ENCODE measurements at regions not wholly inside any gene's neighbourhood (a gene's known extent, or its start where the extent isn't known, plus 50 kb on each side); places are given as distances from the start of the nearest gene placed in this dataset.

- Histone ChIP-seq H2AFZ (ENCODE audit: low read length) (no peak overlapping the region), H3K79me2 (ENCODE audit: insufficient read depth, low read length) (no peaks in the 10 kb centered on the region), H2BK12ac (ENCODE audit: insufficient read length, low read depth, low read length) (no peak overlapping the region), H4K20me1 (ENCODE audit: control insufficient read depth, insufficient read depth, insufficient read length) (no peaks in the 10 kb centered on the region), H3K14ac (ENCODE audit: insufficient read depth, low read length) (no peak overlapping the region), H2BK120ac (ENCODE audit: low read depth, low read length, poor library complexity, severe bottlenecking) (no peak overlapping the region), H3K18ac (ENCODE audit: insufficient read length, low read depth, low read length) (no peak overlapping the region), H3K9me3 (ENCODE audit: control insufficient read depth, low read depth, low read length) (no peaks in the 10 kb centered on the region), H3K56ac (ENCODE audit: insufficient read length, low read depth, low read length) (no peak overlapping the region), H3K27me3 (ENCODE audit: insufficient read depth, low read length) (no peaks in the 10 kb centered on the region), H3K23ac (ENCODE audit: insufficient read length, low read depth, low read length) (no peak overlapping the region), H2BK20ac (ENCODE audit: low read depth, low read length, poor library complexity, severe bottlenecking) (no peak overlapping the region), H3K9ac (ENCODE audit: extremely low read depth, insufficient read length, low read length) (no peak overlapping the region), H3K23me2 (ENCODE audit: insufficient read length, low read depth, low read length, poor library complexity, severe bottlenecking) (no peaks in the 10 kb centered on the region), H3K4me1 (ENCODE audit: insufficient read depth, low read length) (no peaks in the 10 kb centered on the region), H4K8ac (replicated peaks; ENCODE audit: insufficient read length, low read depth, low read length) (no peak overlapping the region), H2AK5ac (ENCODE audit: insufficient read length, low read length) (no peak overlapping the region), H3T11ph (ENCODE audit: low read length) (no peak overlapping the region), H3K27ac (ENCODE audit: insufficient read length, low read depth, low read length) (no peak overlapping the region), H3K4ac (ENCODE audit: low read depth, low read length) (no peak overlapping the region), H2BK5ac (ENCODE audit: insufficient read length, low read length) (no peak overlapping the region), H4K5ac (ENCODE audit: insufficient read length, low read depth, low read length) (no peak overlapping the region), H2BK15ac (ENCODE audit: low read depth, low read length) (no peak overlapping the region), H3K4me2 (ENCODE audit: insufficient read depth, insufficient read length, low read length) (no peak overlapping the region), H3K79me1 (ENCODE audit: insufficient read depth, low read depth, low read length, poor library complexity, severe bottlenecking) (no peaks in the 10 kb centered on the region), H4K91ac (ENCODE audit: insufficient read length, low read depth, low read length) (no peak overlapping the region)
- no peak overlapping the region for H3K27ac Mint-ChIP-seq
- WGBS (ENCODE audit: extremely low coverage, insufficient read length, low lambda C conversion rate) = no CpG with 5 or more reads among the region's 2 CpGs
- no peaks in the 10 kb centered on the region for H3K27me3 Mint-ChIP-seq (ENCODE audit: low read depth)
- H3K9me3 Mint-ChIP-seq = no peaks in the 10 kb centered on the region
- no peak for DNase-seq
- peaks cover under 1 to 1% of the 10 kb centered on the region in 2 experiments; a peak in 1 of 4 replicates for H3K4me1 Mint-ChIP-seq
- TF ChIP-seq CTCF (conservative IDR thresholded peaks at IDR 0.05) = no peak
- no peaks in the 10 kb centered on the region; a peak in 1 of 7 replicates for H3K36me3 Mint-ChIP-seq (ENCODE audit: insufficient read depth in 1 of 3, low read depth in 3 of 3)
- H3K4me3 Mint-ChIP-seq = no peak overlapping the region
These were observed 56.2 kb upstream of the DCBLD2 start for GRCh38 chr3:98957681-98958080.
